Upper lobe of right lung (tissue), 1 donor: ENCODE measurements at regions not wholly inside any gene's neighbourhood (a gene's known extent, or its start where the extent isn't known, plus 50 kb on each side); places are given as distances from the start of the nearest gene placed in this dataset.

Experiments used
- ATAC-seq: fragments of 200-7000 bp; cut with Tn5 transposase; one replicate; pipeline ENCODE4 v1.9.1; 2020; ENCODE audit warnings: mild to moderate bottlenecking, moderate library complexity
- DNase-seq: peaks from one replicate; pipeline ENCODE4 v3.0.0-alpha.2; 2020
- H3K27ac ChIP-seq: fragments of 200-600 bp; one replicate; pipeline ENCODE4 v1.8.0; 2022
- H3K27me3 ChIP-seq: fragments of 200-600 bp; one replicate; pipeline ENCODE4 v1.8.0; 2022; ENCODE audit warnings: mild to moderate bottlenecking
- H3K36me3 ChIP-seq: fragments of 200-600 bp; one replicate; pipeline ENCODE4 v1.8.0; 2022
- H3K4me1 ChIP-seq: fragments of 200-600 bp; one replicate; pipeline ENCODE4 v1.8.0; 2022
- H3K4me3 ChIP-seq: fragments of 200-600 bp; one replicate; pipeline ENCODE4 v1.8.0; 2022; ENCODE audit warnings: mild to moderate bottlenecking
- H3K9me3 ChIP-seq: fragments of 200-600 bp; one replicate; pipeline ENCODE4 v1.8.0; 2022
- intact Hi-C: fragments of 100-400 bp; cut with DNase I; formaldehyde crosslinking; loops from one replicate; pipeline ENCODE4 v1.11.0; 2022
- TF ChIP-seq, protein P1 (sequence below): fragments of 200-600 bp; IDR thresholded peaks from one replicate; pipeline ENCODE4 v1.8.0; 2022; ENCODE audit warnings: antibody characterized with exemption
- donor health status: DM: no; HTN: yes; CAD: no; lungs with severe emphysema.

DNA sequence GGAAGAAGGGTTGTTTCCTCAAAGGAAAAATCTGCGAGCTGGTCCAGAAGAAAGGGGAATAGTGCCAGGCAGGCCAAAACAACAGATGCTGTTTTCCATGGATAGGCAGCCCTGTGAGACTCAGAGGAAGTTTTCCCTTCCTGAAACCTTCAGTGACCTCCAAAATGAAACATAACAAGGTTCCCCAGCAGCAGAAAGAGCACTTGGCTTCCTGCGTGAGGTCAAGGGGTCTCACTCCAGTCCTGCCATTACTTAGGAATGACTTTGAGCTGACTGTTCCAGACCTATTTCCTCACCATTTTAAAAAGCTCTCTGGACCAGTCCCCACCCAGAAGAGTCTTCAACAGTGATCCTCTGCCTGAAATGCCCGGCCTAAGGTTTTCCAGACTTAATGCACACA lies 104.6 kb upstream of the IPO5 start:
- no peaks in the 10 kb centered on the region for H3K4me1 ChIP-seq
- DNase-seq (no peak), ATAC-seq (no peak)
- intact Hi-C loops: no loop called here
- H3K36me3 ChIP-seq: no peaks in the 10 kb centered on the region
- H3K4me3 ChIP-seq: no peak overlapping the region
- TF ChIP-seq, protein P1, sequence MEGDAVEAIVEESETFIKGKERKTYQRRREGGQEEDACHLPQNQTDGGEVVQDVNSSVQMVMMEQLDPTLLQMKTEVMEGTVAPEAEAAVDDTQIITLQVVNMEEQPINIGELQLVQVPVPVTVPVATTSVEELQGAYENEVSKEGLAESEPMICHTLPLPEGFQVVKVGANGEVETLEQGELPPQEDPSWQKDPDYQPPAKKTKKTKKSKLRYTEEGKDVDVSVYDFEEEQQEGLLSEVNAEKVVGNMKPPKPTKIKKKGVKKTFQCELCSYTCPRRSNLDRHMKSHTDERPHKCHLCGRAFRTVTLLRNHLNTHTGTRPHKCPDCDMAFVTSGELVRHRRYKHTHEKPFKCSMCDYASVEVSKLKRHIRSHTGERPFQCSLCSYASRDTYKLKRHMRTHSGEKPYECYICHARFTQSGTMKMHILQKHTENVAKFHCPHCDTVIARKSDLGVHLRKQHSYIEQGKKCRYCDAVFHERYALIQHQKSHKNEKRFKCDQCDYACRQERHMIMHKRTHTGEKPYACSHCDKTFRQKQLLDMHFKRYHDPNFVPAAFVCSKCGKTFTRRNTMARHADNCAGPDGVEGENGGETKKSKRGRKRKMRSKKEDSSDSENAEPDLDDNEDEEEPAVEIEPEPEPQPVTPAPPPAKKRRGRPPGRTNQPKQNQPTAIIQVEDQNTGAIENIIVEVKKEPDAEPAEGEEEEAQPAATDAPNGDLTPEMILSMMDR: no peak
- no peaks in the 10 kb centered on the region for H3K27me3 ChIP-seq
- no peak overlapping the region for H3K27ac ChIP-seq
- H3K9me3 ChIP-seq: no peaks in the 10 kb centered on the region

DNA sequence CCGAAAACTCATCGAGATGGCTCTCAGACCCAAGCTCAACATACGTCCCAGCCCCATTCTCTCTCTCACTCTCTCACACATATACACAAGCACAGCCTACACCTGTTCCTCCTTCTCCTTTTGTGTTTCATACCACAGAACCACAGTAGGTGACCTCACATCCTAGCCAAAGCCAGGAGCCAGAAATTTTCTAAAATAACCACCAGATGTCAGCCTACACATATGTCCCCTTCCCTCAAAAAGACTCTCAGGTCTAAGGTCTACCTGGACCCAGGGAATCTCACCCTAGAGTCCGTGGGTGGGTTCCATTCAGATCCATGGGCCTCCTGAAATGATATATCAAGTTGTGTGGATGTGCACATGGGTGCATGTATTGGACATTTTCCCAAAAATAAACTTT lies 104.2 kb upstream of the IPO5 start:
- Histone ChIP-seq H3K4me1 (no peaks in the 10 kb centered on the region), H3K9me3 (no peaks in the 10 kb centered on the region), H3K27me3 (no peaks in the 10 kb centered on the region), H3K4me3 (no peak overlapping the region), H3K27ac (no peak overlapping the region), H3K36me3 (no peaks in the 10 kb centered on the region)
- intact Hi-C loops: no loop called here
- ATAC-seq (no peak), DNase-seq (no peak)
- TF ChIP-seq, protein P1: no peak

DNA sequence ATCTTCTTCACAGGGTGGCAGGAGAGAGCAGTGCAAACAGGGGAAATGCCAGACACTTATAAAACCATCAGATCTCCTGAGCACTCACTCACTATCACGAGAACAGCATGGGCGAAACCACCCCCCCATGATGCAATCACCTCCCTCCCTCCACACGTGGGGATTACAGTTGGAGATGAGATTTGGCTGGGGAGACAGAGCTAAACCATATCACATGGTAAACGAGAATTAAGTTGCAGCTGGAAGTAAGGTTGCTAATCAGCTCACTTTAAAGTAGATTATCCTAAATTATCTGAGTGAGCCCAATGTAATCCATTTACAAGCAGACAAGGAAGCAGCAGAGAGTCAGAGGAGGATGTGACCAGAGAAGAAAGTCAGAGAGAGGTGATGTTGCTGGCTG lies 102.2 kb upstream of the IPO5 start:
- intact Hi-C loops: no loop called here
- H3K27ac ChIP-seq: no peak overlapping the region
- H3K4me3 ChIP-seq: no peak overlapping the region
- no peaks in the 10 kb centered on the region for H3K9me3 ChIP-seq
- H3K4me1 ChIP-seq: peaks cover 6% of the 10 kb centered on the region
- TF ChIP-seq, protein P1: no peak
- no peaks in the 10 kb centered on the region for H3K27me3 ChIP-seq
- ATAC-seq (no peak), DNase-seq (no peak)
- H3K36me3 ChIP-seq: no peaks in the 10 kb centered on the region

GRCh38 chr13:97852181-97852874 lies 101.1 kb upstream of the IPO5 start:
- Histone ChIP-seq H3K27me3 (no peaks in the 10 kb centered on the region), H3K36me3 (no peaks in the 10 kb centered on the region), H3K4me1 (peaks cover 6% of the 10 kb centered on the region), H3K9me3 (no peaks in the 10 kb centered on the region), H3K4me3 (no peak overlapping the region), H3K27ac (no peak overlapping the region)
- no peak for DNase-seq
- ATAC-seq: no peak
- TF ChIP-seq, protein P1: no peak
- intact Hi-C loops: no loop called here

- H3K27me3 ChIP-seq: no peaks in the 10 kb centered on the region
- no peak overlapping the region for H3K4me3 ChIP-seq
- H3K36me3 ChIP-seq: no peaks in the 10 kb centered on the region
- ATAC-seq (no peak), DNase-seq (no peak)
- no peaks in the 10 kb centered on the region for H3K9me3 ChIP-seq
- H3K4me1 ChIP-seq: peaks cover 6% of the 10 kb centered on the region
- intact Hi-C loops: no loop called here
- TF ChIP-seq, protein P1: no peak
- no peak overlapping the region for H3K27ac ChIP-seq
Observed at GRCh38 chr13:97853550-97853949, 99.9 kb upstream of the IPO5 start.
